ENCODE measurements at regions not wholly inside any gene's neighbourhood (a gene's known extent, or its start where the extent isn't known, plus 50 kb on each side); places are given as distances from the start of the nearest gene placed in this dataset.
"Not testable (repeated sequence)": the region's sequence is repeated elsewhere in the genome, so short reads cannot be mapped to it uniquely, and the experiment has no call there.

DNA sequence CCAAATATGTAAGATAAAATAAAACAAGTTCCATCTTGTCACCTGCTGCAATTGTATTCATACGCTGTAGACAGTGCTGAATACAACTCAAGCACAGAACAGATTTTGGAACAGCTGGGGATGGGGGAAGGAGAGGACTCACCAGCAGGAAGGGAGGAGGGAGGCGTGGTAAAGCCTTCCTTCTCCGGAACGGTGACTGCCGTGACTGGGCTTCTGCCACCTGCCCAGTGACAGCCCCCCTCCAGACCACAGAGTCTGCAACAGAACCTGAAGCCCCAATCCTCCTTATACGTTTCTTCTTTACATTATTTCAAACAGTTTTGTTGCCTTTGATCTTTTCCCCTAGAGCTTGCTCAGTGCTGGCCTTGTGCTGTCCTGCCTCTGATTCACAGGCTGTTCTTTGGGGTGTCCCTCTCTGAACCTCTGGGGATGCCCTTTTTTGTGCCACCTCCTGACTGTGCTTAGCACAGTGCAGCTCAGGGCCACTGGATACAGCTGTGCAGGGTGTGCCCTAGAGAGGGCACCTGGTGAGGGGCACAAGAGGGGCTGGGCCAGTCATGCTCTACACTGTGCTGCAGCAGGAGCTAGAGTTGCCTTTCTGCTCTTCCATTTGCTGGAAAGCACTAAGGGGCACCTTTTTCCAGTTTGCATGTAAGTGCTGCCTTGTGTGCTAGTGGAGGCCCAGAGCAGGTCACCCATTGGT lies 213.0 kb downstream of the ZIC5 start:
- no peak for DNase-seq

DNA sequence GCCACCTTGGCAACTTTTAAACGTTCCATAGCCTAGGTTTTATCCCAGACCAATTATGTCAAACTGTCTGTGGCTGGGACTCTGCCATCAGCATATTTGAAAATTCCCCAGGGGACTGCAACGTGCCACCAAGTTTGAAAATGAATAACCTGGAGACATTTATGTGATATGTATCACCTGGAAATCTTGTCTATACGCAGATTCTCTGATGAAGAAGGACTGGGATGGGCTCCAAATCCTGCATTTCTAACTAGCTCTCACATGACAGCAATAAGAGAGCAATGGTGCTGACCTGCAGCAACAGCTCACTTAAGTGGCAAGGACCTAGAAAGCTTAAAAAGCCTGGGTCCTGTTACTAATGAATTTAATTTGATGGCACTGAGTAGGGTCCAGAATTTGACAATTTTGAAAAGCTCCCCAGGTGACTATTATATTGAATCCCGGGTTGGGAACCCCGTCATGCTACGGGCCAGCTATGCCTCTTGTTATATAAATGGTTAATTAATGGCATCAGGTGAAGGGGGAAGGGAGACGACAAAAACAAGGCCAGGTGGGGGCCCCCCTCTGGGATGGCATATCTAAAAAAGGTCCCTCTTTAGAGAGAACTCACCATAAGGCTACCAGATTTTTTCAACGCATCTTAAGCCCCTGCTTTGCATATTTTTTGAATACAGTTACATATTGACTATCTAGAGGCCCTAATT lies 213.7 kb downstream of the ZIC5 start:
- Histone ChIP-seq H3K4me3 (no peak overlapping the region), H3K27me3 (no peaks in the 10 kb centered on the region), H3K27ac (no peak overlapping the region), H3K4me1 (no peaks in the 10 kb centered on the region), H3K36me3 (no peaks in the 10 kb centered on the region), H3K9me3 (peaks cover 0 to 26% (median 7%) of the 10 kb centered on the region in 3 donors)
- intact Hi-C loops (cut with DNase I) = no loop called here
- WGBS, 2 donors = 70 to 78% methylated on average over 8 of the region's 8 CpGs
- TF ChIP-seq, protein P1, sequence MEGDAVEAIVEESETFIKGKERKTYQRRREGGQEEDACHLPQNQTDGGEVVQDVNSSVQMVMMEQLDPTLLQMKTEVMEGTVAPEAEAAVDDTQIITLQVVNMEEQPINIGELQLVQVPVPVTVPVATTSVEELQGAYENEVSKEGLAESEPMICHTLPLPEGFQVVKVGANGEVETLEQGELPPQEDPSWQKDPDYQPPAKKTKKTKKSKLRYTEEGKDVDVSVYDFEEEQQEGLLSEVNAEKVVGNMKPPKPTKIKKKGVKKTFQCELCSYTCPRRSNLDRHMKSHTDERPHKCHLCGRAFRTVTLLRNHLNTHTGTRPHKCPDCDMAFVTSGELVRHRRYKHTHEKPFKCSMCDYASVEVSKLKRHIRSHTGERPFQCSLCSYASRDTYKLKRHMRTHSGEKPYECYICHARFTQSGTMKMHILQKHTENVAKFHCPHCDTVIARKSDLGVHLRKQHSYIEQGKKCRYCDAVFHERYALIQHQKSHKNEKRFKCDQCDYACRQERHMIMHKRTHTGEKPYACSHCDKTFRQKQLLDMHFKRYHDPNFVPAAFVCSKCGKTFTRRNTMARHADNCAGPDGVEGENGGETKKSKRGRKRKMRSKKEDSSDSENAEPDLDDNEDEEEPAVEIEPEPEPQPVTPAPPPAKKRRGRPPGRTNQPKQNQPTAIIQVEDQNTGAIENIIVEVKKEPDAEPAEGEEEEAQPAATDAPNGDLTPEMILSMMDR (IDR thresholded peaks at IDR 0.05) = no peak
- TF ChIP-seq POLR2A (IDR thresholded peaks at IDR 0.05) = no peak
- no peak for DNase-seq

More for the DNA sequence above, 213.0 kb downstream of the ZIC5 start:
- Histone ChIP-seq H3K27ac (no peak overlapping the region), H3K4me1 (no peaks in the 10 kb centered on the region), H3K27me3 (no peaks in the 10 kb centered on the region), H3K36me3 (no peaks in the 10 kb centered on the region), H3K9me3 (peaks cover 0 to 30% (median 7%) of the 10 kb centered on the region in 3 donors), H3K4me3 (no peak overlapping the region)
- 47 to 55% methylated on average over 6 of the region's 6 CpGs for WGBS, 2 donors
- TF ChIP-seq, protein P1 (IDR thresholded peaks at IDR 0.05) = no peak
- no peak for TF ChIP-seq POLR2A (IDR thresholded peaks at IDR 0.05)
- intact Hi-C loops (cut with DNase I) = no loop called here

DNA sequence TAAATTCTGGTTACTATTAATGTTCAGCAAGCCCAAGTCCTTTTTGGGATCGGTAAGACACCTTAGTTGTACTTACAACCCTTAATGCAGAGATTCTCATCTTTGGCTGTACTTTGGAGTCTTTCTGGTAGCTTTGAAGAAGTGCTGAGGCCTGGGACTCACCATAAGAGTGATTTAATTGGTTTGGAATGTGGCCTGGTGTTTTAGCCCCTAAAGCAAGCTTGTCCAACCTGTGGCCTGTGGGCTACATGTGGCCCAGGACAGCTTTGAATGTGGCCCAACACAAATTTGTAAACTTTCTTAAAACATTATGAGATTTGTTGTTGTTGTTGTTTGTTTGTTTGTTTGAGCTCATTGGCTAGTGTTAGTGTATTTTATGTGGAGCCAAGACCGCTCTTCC lies 215.3 kb downstream of the ZIC5 start:
- Histone ChIP-seq H3K4me3 (no peak overlapping the region), H3K27me3 (no peaks in the 10 kb centered on the region), H3K27ac (no peak overlapping the region), H3K36me3 (no peaks in the 10 kb centered on the region), H3K9me3 (peaks cover 0 to 17% (median 7%) of the 10 kb centered on the region in 3 donors), H3K4me1 (no peaks in the 10 kb centered on the region)
- intact Hi-C loops (cut with DNase I) = no loop called here
- DNase-seq = no peak
- TF ChIP-seq, protein P1 (IDR thresholded peaks at IDR 0.05) = no peak
- TF ChIP-seq POLR2A (IDR thresholded peaks at IDR 0.05) = no peak
- WGBS, 2 donors = 92 to 93% methylated on average over 2 of the region's 2 CpGs

DNA sequence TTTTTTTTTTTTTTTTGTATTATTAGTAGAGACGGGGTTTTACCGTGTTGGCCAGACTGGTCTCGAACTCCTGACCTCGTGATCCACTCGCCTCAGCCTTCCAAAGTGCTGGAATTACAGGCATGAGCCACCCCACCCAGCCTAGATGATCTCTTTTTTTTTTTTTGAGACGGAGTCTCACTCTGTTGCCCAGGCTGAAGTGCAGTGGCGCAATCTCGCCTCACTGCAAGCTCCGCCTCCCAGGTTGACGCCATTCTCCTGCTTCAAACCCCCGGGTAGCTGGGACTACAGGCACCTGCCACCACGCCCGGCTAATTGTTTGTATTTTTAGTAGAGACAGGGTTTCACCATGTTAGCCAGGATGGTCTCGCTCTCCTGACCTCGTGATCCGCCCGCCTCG lies 216.8 kb downstream of the ZIC5 start:
- H3K27ac ChIP-seq; H3K9me3 ChIP-seq; H3K36me3 ChIP-seq; H3K27me3 ChIP-seq; intact Hi-C loops (cut with DNase I); DNase-seq; H3K4me1 ChIP-seq; H3K4me3 ChIP-seq: not testable (repeated sequence)
- 89 to 98% methylated on average over 8 to 15 of the region's 18 CpGs for WGBS, 2 donors

DNA sequence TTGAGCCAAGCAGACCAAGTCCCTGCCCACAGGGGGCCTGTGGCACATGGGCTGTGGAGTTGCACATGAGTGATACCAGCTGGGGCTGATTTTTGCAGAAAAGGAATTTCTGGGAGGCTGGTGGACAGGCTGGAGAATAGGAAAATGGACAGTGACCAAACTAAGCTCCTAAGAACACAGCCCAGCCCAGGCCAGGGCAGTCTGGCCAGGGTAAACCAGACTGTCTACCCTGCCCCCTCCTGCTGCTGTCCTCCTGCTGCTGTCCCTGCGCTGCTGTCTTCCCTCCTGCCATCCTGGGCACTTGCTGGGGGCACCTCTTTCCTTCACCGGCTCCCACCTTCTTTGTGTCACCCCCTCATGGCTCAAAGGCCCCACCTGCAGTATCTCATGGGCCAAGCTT lies 219.2 kb downstream of the ZIC5 start:
- Histone ChIP-seq H3K36me3 (no peaks in the 10 kb centered on the region), H3K27me3 (no peaks in the 10 kb centered on the region), H3K4me3 (no peak overlapping the region), H3K4me1 (no peaks in the 10 kb centered on the region), H3K9me3 (no peaks in the 10 kb centered on the region), H3K27ac (no peak overlapping the region)
- no peak for DNase-seq
- 79 to 90% methylated on average over 2 of the region's 2 CpGs for WGBS, 2 donors
- intact Hi-C loops (cut with DNase I) = no loop called here
- TF ChIP-seq POLR2A (IDR thresholded peaks at IDR 0.05) = no peak
- TF ChIP-seq, protein P1 (IDR thresholded peaks at IDR 0.05) = no peak
